ENCODE measurements at regions not wholly inside any gene's neighbourhood (a gene's known extent, or its start where the extent isn't known, plus 50 kb on each side); places are given as distances from the start of the nearest gene placed in this dataset.
A peak's percentile ranks its signal among the peaks of the same experiment; 100 is the strongest.

DNA sequence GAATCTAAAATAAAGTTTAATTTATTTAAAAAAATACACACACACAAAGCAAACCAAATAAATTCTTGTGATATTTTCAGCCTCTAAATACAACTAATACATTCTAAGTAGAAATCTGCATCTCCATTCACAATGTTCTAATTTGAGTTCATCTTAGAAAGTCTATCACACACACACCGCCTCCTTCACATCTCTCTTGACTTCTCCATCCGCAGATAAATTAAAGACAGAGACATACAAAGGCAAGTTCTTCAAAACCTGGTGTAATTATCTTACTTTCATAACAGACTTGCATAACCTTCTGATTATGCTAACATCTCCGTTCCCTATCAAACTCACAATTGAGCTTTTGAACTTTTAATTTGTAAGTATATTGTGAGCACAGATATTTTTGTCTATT, 657.3 kb downstream of the VGLL3 start:
- no peak for DNase-seq (ENCODE audit: low read depth, low spot score)

DNA sequence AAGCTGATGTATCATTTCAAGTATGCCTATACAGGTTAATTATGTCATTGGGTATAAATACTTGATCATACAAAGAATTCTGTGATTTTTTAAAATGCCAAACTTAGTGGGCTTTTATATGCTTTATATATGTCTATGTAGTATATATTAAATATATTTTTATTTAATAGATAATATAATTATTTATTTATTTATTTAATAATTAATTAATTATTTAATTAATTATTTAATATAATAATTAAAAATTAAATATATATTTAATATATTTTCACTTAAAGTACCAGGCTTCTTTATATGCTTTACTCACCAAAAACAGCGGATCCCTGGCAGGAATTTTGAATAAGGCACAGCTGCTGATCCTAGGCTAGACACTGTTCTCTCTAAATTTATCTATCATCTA, 687.0 kb downstream of the VGLL3 start:
- DNase-seq (ENCODE audit: low read depth, low spot score), result no peak

DNA sequence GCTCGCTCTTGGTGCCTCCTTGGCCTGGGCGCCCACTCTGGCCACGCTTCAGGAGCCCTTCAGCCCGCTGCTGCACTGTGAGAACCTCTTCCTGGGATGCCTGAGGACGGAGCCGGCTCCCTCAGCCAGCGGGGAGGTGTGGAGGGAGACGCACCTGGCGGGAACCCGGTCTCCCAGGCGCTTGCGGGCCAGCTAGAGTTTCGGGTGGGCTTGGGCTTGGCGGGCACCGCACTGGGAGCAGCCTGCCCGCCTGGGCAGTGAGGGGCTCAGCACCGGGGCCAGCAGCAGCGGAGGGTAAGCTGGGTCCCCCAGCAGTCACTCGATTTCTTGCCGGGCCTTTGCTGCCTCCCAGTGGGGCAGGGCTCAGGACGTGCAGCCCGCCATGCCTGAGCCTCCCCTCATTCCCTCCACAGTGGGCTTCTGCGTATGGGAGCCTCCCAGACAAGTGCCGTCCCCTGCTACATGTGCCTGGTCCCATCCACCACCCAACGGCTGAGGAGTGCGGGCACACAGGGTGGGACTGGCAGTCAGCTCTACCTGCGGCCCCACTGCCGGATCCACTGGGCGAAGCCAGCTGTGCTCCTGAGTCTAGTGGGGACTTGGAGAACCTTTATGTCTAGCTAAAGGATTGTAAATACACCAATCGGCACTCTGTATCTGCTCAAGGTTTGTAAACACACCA, 708.7 kb downstream of the VGLL3 start:
- DNase-seq (ENCODE audit: low read depth, low spot score), result no peak

DNA sequence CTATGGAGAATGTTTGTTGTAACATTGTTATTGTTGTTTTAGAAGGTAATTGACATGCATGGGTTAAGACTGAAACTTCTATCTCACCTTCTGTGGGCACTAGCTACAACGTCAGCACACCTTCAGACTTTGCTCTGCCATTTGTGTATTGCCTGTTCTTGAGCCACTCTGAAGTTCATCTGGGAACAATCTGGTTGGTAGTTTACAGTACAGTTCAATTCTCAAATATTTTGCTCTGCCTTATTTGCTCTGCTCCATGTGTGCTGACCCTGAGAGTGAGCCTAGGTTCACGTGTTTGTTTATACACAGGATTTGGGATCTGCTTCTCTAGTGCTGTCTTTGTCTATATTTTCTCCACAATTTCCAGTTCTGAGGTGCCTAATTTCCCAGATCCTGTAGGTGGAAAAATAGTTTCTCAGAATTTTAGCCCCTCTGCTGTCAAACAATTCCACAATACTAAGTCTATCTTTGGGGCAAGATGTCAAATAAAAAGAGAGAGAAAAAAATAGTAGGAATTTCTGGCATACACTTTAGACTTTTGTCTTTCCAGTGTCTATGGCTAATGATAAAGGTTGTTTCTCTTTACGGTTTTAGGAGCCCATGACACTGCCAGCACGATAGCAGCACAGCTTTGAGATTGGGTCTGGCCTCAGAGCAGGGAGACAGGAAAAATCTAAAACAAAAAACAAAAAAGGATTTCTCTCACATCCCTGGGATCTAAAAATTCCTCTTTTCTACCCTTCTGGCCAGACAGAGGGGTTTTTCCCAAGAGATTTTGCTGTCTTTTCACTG, 721.4 kb downstream of the VGLL3 start:
- DNase-seq (ENCODE audit: low read depth, low spot score), result no peak

DNA sequence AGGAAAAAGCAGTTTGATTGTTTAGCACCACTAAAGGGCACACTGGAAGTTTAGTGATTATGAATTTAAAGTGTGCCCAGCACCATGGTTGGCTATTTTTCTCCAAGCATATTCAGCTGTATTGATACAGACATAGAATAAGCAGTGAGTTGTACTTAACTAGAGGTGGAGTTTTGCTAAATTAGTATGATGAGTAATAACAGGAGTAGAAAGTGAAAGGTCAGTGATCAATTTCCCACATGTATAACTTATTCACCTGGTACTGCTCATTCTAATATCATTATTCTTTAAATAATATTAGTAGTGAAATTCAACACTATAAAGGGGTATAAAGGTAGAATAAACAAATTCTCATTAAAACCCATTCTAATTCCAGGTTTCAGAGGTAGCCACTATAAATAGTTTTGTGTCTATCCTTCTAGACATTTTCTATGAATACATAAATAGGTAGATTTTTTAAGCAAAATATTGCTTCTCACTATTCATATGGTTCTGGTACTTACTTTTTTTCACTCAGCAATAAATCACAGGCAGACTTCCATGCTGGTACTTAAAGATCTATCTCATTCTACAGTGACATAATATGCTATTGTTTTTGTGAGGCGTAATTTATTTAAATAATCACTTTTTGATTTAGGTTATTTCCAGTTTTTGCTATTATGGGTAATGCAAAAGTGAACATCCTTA, 732.9 kb downstream of the VGLL3 start:
- DNase-seq (ENCODE audit: low read depth, low spot score), result no peak

DNA sequence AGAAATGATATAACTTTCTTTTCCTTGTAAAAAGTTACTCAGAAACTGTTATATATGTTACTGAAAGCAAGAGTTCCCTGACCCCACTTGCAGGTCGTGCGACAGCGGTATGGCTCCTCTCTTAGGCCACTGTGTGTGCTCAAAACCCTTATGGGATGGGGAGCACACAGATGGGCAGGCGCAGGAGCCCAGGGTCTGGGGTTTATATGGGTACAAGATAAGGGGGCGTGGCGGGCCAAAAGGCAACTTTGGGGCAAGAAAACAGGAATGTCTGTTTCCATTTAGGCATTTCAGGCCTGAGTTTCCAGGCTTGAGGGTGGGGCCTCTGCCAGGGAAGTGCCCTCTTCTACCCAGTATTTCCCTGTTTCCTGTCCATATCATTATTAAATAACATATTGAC, 736.5 kb downstream of the VGLL3 start:
- DNase-seq (ENCODE audit: low read depth, low spot score), result no peak

DNA sequence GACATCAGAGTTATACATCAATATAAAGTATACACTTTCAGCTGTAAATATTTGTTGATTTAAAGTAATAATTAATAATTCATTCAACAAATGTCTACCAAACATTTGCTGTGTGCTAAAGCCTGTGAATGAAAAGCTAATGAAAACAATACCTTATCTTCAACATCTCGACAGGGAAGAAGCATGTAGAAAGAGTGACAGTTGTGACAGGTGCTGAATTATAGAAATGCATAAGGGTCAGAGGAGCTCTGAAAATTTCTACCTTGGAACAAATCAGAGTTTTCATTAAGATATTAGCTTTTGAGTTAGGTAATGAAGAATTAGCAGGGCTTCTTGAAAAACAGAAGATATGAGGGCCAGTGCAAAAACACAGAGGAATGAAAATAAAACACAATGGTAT, 739.2 kb downstream of the VGLL3 start:
- no peak for DNase-seq (ENCODE audit: low read depth, low spot score)

DNA sequence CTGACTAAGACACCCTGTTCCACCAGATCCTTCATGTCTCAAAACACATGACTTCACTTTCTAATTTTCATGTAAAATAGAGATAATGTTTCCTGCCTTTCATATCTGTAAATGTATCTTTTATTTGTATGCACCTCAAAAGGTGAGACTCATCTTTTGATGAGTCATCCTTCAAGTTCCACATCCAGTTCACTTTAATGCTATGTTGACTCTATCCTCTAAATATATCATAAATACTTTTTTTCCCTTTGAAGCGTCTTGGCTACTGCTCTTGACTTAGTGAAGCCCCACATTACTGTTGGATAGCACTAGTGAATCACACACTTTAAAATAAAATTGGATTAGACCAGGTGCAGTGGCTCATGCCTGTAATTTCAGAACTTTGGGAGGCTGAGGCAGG, 741.1 kb downstream of the VGLL3 start:
- DNase-seq (ENCODE audit: low read depth, low spot score), result no peak

DNA sequence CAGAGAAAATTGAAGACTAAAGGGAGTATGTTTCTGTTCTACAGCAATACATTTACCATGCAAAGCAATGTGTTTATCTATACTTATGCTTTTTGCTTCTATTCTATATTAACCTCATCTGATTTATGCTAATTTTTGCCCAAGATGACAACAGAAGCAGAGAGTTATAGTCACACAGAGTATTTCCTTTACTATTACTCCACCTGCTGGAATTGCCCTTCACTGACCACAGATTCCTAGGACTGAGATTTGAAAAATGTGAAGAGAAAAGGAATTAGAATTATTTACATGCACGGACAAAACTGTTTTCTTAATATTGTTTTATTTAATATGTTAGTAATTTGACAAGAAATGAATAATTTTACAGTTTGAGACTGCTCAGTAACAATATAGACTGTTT, 745.6 kb downstream of the VGLL3 start:
- peak; percentile 42 for DNase-seq (ENCODE audit: low read depth, low spot score)

DNA sequence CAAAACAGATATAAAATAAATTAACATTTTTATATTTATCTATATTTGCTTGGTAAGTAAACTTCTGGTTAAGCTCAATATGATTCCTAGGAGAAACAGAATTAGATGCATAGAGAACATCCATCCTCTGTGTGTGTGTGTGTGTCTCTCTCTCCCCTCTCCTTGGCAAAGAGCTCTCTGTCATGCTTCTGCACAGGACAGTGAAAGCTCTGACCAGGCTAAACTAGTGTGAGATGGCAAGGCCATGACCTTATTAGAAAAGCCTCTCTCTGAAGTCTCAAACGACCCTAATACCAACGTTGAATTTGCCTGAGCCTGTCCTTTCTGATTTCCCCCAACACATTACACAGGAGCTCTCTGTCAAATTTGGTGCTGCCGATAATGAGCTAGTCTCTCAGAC, 746.0 kb downstream of the VGLL3 start:
- no peak for DNase-seq (ENCODE audit: low read depth, low spot score)

DNA sequence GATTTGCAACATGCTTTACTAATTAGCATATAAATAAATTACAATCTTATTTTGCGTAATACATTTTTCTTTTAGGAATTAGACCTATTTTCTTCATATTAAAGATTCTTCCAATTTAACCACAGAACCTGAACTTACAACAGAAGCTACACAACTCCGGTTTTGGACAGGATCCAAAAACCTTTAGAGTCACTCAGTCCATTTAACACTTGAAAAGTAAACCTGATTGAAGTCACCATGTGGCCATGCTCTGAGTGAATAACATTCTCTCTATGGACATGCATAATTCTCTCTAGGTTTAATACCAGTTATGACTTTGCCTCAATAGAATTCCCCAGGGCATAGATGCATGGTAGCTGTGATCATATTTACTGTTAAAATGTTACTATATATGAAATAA, 751.0 kb downstream of the VGLL3 start:
- DNase-seq (ENCODE audit: low read depth, low spot score), result peak; percentile 12

DNA sequence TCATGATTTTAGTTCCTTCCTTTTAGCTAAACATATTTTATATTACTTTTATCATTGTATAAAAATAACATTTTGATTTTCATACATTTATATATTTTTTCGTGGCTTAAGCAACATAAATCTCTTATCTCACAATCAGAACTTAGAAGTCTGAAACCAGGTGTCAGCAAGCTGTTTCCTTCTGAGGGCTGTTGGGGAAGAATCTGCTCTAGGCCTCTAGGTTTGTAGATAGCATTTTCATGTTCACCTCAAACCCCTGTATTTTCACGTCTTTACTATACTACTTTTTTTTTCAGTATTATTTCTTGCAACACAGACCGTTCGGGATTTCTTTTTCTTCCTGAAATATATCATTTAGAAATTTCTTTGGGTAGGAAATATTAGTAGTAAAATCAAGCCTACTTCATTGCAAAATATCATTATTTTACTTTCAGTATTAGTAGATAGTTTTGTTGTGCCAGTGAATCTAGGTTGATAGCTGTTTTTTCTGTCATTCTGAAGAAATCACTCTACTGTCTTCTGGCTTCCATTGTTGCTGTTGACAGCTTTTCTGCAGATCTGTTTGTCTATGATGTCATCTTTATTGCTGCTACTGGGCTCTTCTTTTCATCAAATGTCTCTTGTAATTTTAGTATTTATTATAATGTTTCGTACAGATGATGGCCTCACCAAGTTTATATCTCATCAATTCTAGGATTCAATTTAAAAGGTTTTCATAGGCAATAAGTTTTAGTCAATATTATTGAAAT, 756.3 kb downstream of the VGLL3 start:
- no peak for DNase-seq (ENCODE audit: low read depth, low spot score)

DNA sequence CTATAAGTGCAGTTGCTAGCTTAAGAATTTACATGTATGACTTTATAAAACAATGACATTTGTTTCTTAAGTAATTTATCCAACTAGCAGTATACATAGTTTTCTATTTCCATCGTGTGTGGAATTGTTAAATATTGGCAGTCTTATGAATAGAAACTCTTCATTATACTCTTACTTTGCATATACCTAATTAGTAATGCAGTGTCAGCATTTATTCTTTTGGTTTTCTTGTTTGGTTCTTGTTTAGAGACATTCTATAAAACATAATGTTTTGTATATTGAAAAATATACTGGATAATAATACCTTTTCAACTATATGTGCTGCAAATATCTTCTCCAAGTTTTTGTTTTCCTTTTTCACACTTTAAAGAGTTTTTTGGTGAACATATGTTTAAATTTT, 760.2 kb downstream of the VGLL3 start:
- DNase-seq (ENCODE audit: low read depth, low spot score), result no peak

DNA sequence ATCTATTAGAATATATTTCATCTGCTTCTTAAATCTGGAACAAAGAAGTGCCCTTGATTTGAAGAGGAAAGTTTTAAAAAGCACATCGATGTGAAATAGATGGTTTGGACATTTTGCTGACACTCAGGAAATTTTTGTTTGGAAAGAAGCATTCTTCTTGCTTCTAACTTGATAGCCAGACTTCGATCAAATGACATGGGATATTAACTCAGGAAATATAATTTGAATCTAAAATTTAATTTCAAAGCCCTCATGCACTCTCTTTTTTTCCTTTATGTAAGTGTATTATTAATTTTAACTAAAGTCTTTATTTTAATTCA, 761.2 kb downstream of the VGLL3 start:
- DNase-seq (ENCODE audit: low read depth, low spot score), result no peak

DNA sequence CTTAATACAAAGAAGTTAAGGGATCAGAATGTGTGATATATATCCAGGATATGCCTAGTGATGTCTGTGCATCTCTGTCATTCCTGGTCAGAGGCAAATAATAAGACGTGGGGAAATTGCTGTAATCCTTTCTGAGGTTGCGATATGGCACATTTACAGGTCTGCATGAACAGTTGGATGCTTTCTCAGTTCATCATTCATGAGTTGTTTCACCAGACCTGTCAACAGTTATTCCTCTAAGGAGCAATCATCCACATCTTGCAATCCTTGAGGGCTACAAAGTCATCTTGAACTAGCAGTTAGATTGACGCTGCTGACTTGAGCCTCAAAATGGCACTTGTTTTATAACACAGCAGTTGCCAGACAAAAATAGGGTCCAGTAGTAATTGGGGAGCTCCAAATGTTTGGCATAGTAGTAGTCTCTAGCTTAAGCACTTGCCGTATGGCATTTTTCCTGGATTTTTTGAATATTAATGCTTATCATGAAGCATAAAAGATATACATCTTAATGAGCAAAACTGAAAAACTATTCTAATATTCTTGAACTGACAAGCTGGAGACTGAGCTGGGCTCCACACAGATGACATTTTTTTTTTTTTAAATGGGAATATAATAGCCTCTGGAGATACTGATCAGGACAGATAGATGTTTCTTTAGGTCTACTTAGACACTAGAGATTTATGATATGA, 761.7 kb downstream of the VGLL3 start:
- DNase-seq (ENCODE audit: low read depth, low spot score), result no peak

DNA sequence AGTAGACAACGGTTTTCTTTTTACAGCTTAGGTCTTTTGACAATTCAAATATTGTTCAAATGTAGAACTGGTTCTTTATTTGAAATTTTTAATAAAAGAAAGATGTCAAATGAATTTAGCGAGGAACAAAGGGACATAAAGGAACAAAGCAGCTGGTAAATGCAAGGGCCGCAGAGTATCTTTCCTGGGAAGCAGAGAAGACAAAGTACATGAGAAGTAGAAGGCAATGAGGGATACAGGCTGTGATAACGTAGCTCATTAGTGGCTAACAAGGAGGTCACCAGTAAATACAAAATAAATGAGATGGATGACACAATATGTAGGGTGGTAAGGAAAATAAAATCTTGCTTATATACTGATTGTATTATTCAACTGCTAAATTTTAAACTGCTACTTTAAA, 762.8 kb downstream of the VGLL3 start:
- no peak for DNase-seq (ENCODE audit: low read depth, low spot score)

DNA sequence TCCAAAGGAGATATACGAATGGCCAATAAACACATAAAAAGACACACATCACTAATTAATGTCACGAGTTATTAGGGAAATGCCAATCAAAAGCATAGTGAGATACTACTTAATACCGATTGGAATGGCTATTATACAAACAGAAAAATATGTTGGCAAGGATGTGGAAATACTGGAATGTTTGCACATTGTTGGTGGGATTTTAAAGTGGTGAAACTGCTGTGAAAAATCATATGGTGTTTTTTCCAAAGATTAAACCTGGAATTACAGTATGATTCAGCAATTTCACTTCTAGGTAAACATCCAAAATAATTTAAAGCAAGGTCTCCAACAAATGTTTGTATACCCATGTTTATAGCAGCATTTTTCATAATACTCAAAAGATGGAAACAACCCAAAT, 765.5 kb downstream of the VGLL3 start:
- peak; percentile 27 for DNase-seq (ENCODE audit: low read depth, low spot score)

DNA sequence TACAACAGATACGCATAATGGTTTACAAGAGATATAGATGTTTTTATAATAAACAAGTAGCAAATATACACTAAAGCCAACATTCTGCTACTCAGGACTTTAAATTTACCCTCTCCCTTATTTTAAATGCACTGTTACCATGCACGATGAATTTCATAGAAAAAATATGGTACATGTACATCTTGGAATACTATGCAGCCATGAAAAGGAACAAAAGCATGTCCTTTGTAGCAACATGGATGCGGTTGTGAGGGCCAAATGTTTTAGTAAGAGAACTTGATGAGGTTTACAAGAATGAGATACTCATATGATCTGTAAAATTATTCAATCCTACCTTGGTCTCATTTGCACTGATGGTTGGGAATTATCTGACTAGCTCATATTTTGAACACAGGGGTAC, 769.3 kb downstream of the VGLL3 start:
- DNase-seq (ENCODE audit: low read depth, low spot score), result no peak

DNA sequence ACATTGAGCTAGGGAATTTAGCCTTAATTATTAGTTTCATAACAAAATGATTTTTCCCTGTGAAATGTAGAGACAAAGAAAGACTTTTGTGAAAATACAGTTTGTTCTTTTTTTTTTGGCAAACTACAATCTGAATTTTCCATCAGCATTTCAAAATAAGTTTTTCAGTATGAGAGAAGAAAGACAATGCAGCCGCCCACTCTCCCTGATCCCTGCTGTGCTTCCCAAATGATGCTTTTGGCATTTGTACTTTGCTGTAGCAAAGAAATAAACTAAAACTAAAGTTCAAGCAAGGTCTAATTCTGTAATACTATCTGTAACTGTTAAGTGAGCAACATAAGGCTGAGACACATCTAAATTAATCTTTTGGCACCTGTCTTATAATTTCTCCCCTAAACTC, 782.2 kb downstream of the VGLL3 start:
- no peak for DNase-seq (ENCODE audit: low read depth, low spot score)

DNA sequence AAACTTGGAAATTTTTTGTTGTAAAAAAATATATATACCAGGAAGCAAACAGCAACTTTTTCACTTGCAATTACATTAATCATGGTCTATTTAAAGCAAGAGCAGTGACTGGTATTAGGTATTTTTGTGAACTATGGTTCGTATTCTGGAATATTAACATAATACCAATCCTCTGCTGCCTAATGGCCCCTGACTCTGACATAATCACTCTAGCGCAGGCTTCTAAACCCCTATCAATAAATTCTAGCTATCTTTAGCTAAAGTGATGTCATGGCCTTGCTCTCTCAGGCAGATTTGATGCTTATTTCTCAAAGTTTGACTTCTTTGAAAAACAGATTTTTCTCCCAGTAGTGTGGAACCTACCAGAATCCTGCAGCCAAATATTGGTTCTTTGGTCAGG, 808.3 kb downstream of the VGLL3 start:
- no peak for DNase-seq (ENCODE audit: low read depth, low spot score)

DNA sequence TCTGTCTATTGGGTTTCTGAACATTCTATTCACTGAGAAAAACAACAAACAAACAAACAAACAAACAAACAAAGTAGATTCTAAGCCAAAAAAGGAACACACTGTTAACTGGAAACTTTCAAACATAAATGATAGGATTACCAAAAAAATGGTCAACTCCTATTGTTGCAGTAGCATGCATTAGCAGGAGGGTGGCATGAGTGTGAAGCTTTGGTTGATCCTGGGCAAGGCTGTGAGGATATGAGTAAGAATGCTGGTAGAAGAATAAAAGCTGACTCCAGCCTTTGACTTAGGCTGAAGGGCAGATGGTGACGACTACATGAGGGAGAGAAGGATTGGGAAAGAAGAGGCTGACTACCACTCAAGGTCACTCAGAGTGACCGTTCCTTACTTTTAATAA, 810.3 kb downstream of the VGLL3 start:
- DNase-seq (ENCODE audit: low read depth, low spot score), result peak; percentile 39

DNA sequence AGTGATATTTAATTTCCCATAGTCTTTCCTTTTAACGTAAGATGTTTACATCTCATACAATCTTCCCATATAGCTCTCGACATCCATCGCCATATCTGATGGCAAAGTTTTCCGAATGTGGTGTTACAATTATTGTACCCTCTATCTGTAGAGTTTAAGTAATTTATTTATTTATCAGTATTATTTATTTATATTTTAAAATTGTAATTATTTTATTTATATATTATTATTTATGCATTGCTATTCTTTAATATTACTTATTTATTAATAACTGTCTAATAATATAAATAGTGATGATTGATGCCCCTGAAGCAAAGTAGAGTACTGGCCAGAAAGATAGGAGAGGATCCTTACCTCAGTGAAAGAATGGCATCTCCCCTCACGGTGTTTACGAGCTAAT, 812.9 kb downstream of the VGLL3 start:
- no peak for DNase-seq (ENCODE audit: low read depth, low spot score)

Measured in astrocyte of the hippocampus (primary cell).